K562 (cell line): ENCODE measurements at regions not wholly inside any gene's neighbourhood (a gene's known extent, or its start where the extent isn't known, plus 50 kb on each side); places are given as distances from the start of the nearest gene placed in this dataset.

Experiments
- ILF3 ChIP-seq: fragments of 450-650 bp; IDR thresholded peaks from 2 replicates; pipeline ENCODE4 v1.6.1; 2018; ENCODE audit warnings: antibody characterized with exemption, mild to moderate bottlenecking, moderate library complexity, borderline replicate concordance
- RFX1 ChIP-seq: fragments of 450-650 bp; IDR thresholded peaks from 2 replicates; pipeline ENCODE4 v1.6.1; 2016; ENCODE audit warnings: mild to moderate bottlenecking, moderate library complexity
- TBP ChIP-seq: optimal IDR thresholded peaks from 2 replicates; pipeline ENCODE3; 2011; ENCODE audit warnings: low read depth, low read length, improper control_type of control experiment
- ZFPM2 ChIP-seq: fragments of 250-450 bp; sonication (Bioruptor Pico); IDR thresholded peaks from 2 replicates; pipeline ENCODE4 v1.5.1; 2022; ENCODE audit warnings: mild to moderate bottlenecking
- TF ChIP-seq, protein P1 (sequence below): IDR thresholded peaks from 2 replicates; pipeline ENCODE4 v1.6.1; 2016; ENCODE audit warnings: missing genetic modification characterization, missing compliant biosample characterization
- TF ChIP-seq, protein P2 (sequence below): sonication (generic); formaldehyde crosslinking; IDR thresholded peaks from 2 replicates; pipeline ENCODE4 v1.8.1; 2023; ENCODE audit warnings: missing genetic modification reagents, mild to moderate bottlenecking, borderline replicate concordance

DNA sequence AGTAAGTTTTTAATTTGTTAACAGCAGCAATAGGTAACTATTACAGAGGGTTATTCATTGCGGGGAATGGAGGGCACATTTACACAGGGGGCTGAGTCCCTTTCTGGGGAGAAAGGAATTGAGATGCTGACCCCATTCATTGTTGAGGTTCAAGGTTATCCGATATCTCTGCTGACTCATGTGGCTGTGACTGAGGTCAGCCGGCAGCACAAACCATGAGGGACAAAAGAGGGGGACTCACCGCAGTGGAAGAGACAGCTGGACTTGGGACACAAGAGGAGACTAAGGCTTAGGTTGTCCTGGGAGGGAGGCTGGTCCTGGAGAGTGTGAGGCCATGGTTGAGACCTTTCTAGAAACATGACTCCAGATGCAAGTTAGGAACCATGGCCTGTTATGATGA, 119.1 kb upstream of the XYLT1 start (continued):
- TF ChIP-seq ILF3 (no peak), RFX1 (no peak), ZFPM2 (CRISPR knock-in tag) (no peak), TBP (no peak)
- TF ChIP-seq, protein P1, sequence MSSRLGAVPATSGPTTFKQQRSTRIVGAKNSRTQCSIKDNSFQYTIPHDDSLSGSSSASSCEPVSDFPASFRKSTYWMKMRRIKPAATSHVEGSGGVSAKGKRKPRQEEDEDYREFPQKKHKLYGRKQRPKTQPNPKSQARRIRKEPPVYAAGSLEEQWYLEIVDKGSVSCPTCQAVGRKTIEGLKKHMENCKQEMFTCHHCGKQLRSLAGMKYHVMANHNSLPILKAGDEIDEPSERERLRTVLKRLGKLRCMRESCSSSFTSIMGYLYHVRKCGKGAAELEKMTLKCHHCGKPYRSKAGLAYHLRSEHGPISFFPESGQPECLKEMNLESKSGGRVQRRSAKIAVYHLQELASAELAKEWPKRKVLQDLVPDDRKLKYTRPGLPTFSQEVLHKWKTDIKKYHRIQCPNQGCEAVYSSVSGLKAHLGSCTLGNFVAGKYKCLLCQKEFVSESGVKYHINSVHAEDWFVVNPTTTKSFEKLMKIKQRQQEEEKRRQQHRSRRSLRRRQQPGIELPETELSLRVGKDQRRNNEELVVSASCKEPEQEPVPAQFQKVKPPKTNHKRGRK, result no peak
- TF ChIP-seq, protein P2, sequence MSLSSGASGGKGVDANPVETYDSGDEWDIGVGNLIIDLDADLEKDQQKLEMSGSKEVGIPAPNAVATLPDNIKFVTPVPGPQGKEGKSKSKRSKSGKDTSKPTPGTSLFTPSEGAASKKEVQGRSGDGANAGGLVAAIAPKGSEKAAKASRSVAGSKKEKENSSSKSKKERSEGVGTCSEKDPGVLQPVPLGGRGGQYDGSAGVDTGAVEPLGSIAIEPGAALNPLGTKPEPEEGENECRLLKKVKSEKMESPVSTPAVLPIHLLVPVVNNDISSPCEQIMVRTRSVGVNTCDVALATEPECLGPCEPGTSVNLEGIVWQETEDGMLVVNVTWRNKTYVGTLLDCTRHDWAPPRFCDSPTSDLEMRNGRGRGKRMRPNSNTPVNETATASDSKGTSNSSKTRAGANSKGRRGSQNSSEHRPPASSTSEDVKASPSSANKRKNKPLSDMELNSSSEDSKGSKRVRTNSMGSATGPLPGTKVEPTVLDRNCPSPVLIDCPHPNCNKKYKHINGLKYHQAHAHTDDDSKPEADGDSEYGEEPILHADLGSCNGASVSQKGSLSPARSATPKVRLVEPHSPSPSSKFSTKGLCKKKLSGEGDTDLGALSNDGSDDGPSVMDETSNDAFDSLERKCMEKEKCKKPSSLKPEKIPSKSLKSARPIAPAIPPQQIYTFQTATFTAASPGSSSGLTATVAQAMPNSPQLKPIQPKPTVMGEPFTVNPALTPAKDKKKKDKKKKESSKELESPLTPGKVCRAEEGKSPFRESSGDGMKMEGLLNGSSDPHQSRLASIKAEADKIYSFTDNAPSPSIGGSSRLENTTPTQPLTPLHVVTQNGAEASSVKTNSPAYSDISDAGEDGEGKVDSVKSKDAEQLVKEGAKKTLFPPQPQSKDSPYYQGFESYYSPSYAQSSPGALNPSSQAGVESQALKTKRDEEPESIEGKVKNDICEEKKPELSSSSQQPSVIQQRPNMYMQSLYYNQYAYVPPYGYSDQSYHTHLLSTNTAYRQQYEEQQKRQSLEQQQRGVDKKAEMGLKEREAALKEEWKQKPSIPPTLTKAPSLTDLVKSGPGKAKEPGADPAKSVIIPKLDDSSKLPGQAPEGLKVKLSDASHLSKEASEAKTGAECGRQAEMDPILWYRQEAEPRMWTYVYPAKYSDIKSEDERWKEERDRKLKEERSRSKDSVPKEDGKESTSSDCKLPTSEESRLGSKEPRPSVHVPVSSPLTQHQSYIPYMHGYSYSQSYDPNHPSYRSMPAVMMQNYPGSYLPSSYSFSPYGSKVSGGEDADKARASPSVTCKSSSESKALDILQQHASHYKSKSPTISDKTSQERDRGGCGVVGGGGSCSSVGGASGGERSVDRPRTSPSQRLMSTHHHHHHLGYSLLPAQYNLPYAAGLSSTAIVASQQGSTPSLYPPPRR, result no peak
- TF ChIP-seq, all 486 proteins: peak for 10
